Endothelial cell of umbilical vein (primary cell): ENCODE measurements at regions not wholly inside any gene's neighbourhood (a gene's known extent, or its start where the extent isn't known, plus 50 kb on each side); places are given as distances from the start of the nearest gene placed in this dataset.

ENCODE experiments used
- BruUV-seq: library from RNA; stranded (reverse); fragments of 400-500 nt; replicated peaks from 2 replicates; lab custom pipeline; 2021; lab: Mats Ljungman, UMichigan
- CTCF ChIA-PET: fragments of 300-600, 350-600 bp; sonication (Branson Sonifier 250); formaldehyde crosslinking; loops from one replicate; lab custom pipeline; 2021; ENCODE audit warnings: antibody characterized with exemption, inconsistent platforms; lab: Charles Lee
- POLR2A ChIA-PET: fragments of 300-600, 350-600 bp; sonication (Branson Sonifier 250); formaldehyde crosslinking; loops from one replicate; lab custom pipeline; 2021; ENCODE audit warnings: antibody characterized with exemption, inconsistent platforms; lab: Charles Lee
- DNase-seq: peaks from one replicate; pipeline ENCODE4 v3.0.0-alpha.2; 2011; ENCODE audit warnings: low read depth, low spot score
- FAIRE-seq: peaks from 2 replicates; lab custom pipeline; 2011; peaks lifted over from hg19 to GRCh38; lab: Jason Lieb, UNC
- H2AFZ ChIP-seq: 2 replicates; pipeline ENCODE4 v1.6.0; 2012; ENCODE audit warnings: low read depth, low read length, control low read depth, inconsistent platforms
- H3K27ac ChIP-seq: 2 replicates; pipeline ENCODE4 v1.5.1; 2011; ENCODE audit warnings: low read depth, mild to moderate bottlenecking, control low read depth, low read length, moderate library complexity; ENCODE audit not compliant: insufficient read depth
- H3K27me3 ChIP-seq, 2 experiments: 2 replicates each; pipeline versions ENCODE4 v1.6.0 to v1.6.1; 2011; ENCODE audit warnings: low read length in 2 of 2, mixed read lengths in 1 of 2; ENCODE audit not compliant: control insufficient read depth in 2 of 2, insufficient read depth in 2 of 2
- H3K36me3 ChIP-seq, 2 experiments: 2 replicates in 1 of 2; 3 replicates in 1 of 2; pipeline ENCODE4 v1.5.1; 2011; ENCODE audit warnings: low read length in 2 of 2, mild to moderate bottlenecking in 1 of 2, moderate library complexity in 1 of 2; ENCODE audit not compliant: control insufficient read depth in 2 of 2, insufficient read depth in 2 of 2; ENCODE audit errors: extremely low read depth in 1 of 2
- H3K4me1 ChIP-seq: 3 replicates; pipeline ENCODE4 v1.5.1; 2011; ENCODE audit warnings: mild to moderate bottlenecking, low read length; ENCODE audit not compliant: control insufficient read depth, insufficient read depth; ENCODE audit errors: extremely low read depth
- H3K4me2 ChIP-seq: 2 replicates; pipeline ENCODE4 v1.6.1; 2011; ENCODE audit warnings: low read length, control low read depth, mixed read lengths; ENCODE audit not compliant: insufficient read depth
- H3K4me3 ChIP-seq, 3 experiments: fragments of 200-600 bp in 1 of 3; sonication (generic), shearing (Covaris generic) in 1 of 3; replicated peaks in 1 of 3; 2 replicates each; pipeline ENCODE4 v1.5.1; 2011 to 2016; ENCODE audit warnings: control low read depth in 3 of 3, low read length in 3 of 3, mild to moderate bottlenecking in 2 of 3, inconsistent platforms in 1 of 3, low read depth in 1 of 3, moderate library complexity in 1 of 3; ENCODE audit not compliant: insufficient read depth in 1 of 3
- H3K79me2 ChIP-seq: 2 replicates; pipeline ENCODE4 v1.6.0; 2012; ENCODE audit warnings: low read length, inconsistent platforms; ENCODE audit not compliant: control insufficient read depth, insufficient read depth
- H3K9ac ChIP-seq: replicated peaks from 2 replicates; pipeline ENCODE3; 2011; ENCODE audit warnings: low read length, control low read depth; ENCODE audit not compliant: insufficient read depth; ENCODE audit errors: extremely low read depth
- H3K9me1 ChIP-seq: replicated peaks from 3 replicates; pipeline ENCODE4 v1.6.0; 2011; ENCODE audit warnings: mild to moderate bottlenecking, low read length; ENCODE audit not compliant: control insufficient read depth, insufficient read depth; ENCODE audit errors: extremely low read depth
- H3K9me3 ChIP-seq: replicated peaks from 2 replicates; pipeline ENCODE4 v1.5.1; 2012; ENCODE audit warnings: low read length, inconsistent platforms; ENCODE audit not compliant: control insufficient read depth, insufficient read depth
- H4K20me1 ChIP-seq: replicated peaks from 2 replicates; pipeline ENCODE3; 2011; ENCODE audit warnings: mild to moderate bottlenecking, low read length; ENCODE audit not compliant: control insufficient read depth, insufficient read depth; ENCODE audit errors: extremely low read depth
- EZH2 ChIP-seq: IDR thresholded peaks from 2 replicates; pipeline ENCODE4 v1.6.1; 2012; ENCODE audit warnings: borderline replicate concordance, low read depth, mild to moderate bottlenecking, moderate library complexity, low read length, inconsistent platforms; ENCODE audit not compliant: severe bottlenecking
- FOS ChIP-seq: IDR thresholded peaks from 2 replicates; pipeline ENCODE4 v1.6.1; 2011; ENCODE audit warnings: mild to moderate bottlenecking, low read length, moderate library complexity, borderline replicate concordance; ENCODE audit not compliant: insufficient read depth
- GATA2 ChIP-seq: IDR thresholded peaks from 2 replicates; pipeline ENCODE4 v1.7.0; 2011; ENCODE audit warnings: low read depth, mild to moderate bottlenecking, moderate library complexity, mixed read lengths, low read length; ENCODE audit not compliant: insufficient read length, insufficient read depth
- JUN ChIP-seq: IDR thresholded peaks from 2 replicates; pipeline ENCODE4 v1.6.1; 2011; ENCODE audit warnings: borderline replicate concordance, low read depth; ENCODE audit not compliant: insufficient read length, insufficient read depth
- MYC ChIP-seq: IDR thresholded peaks from one replicate; pipeline ENCODE4 v1.6.1; 2011; ENCODE audit warnings: mild to moderate bottlenecking, low read depth, low read length
- POLR2A ChIP-seq: IDR thresholded peaks from 2 replicates; pipeline ENCODE4 v1.6.1; 2012; ENCODE audit warnings: low read depth, mild to moderate bottlenecking, control low read depth, low read length
- POLR2AphosphoS5 ChIP-seq: IDR thresholded peaks from 2 replicates; pipeline ENCODE4 v1.6.1; 2012; ENCODE audit warnings: low read depth, mild to moderate bottlenecking, control low read depth, low read length, moderate library complexity; ENCODE audit not compliant: insufficient read depth
- dilution Hi-C: fragments of 300-500 bp; cut with MboI; formaldehyde crosslinking; loops from one replicate; pipeline ENCODE4 v1.15.0; 2019; ENCODE audit warnings: low sequenced_read_pairs; ENCODE audit not compliant: extremely low pct_ligation_motif_present
- intact Hi-C: fragments of 100-400 bp; cut with micrococcal nuclease; formaldehyde crosslinking; loops from one replicate; pipeline ENCODE4 v1.10.0; 2022
- TF ChIP-seq, protein P1 (sequence below), 2 donors: IDR thresholded peaks; 1 replicate in 1 of 2; 2 replicates in 1 of 2; pipeline ENCODE4 v1.5.1; 2011; ENCODE audit warnings: low read length in 2 of 2, mild to moderate bottlenecking in 2 of 2, moderate library complexity in 2 of 2, control low read depth in 1 of 2, inconsistent platforms in 1 of 2, low read depth in 1 of 2; ENCODE audit not compliant: insufficient read depth in 1 of 2; ENCODE audit errors: extremely low read depth in 1 of 2
- TF ChIP-seq, protein P2 (sequence below): IDR thresholded peaks from 2 replicates; pipeline ENCODE4 v1.6.1; 2011; ENCODE audit not compliant: insufficient read depth, insufficient read length

DNA sequence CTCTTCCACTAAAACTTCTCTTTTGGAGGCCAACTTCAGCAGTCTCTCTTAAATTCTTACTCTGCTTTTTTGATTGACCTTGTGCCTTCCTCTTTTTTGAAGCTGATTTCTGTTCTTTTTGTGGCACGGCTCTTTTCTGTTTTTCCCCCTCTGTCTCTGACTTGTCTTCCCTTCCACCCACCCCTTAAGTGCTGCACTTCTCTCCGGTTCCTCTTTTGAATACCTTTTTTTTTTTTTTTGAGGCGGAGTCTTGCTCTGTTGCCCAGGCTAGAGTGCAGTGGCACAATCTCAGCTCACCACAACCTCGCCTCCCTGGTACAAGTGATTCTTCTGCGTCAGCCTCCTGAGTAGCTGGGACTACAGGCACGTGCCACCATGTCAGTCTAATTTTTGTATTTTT lies 211.9 kb downstream of the BLID start:
- Histone ChIP-seq H3K4me3 (no peak overlapping the region), H3K9me3 (no peaks in the 10 kb centered on the region), H3K27me3 (no peaks in the 10 kb centered on the region), H3K27ac (no peak overlapping the region), H3K4me2 (no peak overlapping the region), H4K20me1 (no peaks in the 10 kb centered on the region), H3K9me1 (no peaks in the 10 kb centered on the region), H2AFZ (no peak overlapping the region), H3K79me2 (no peaks in the 10 kb centered on the region), H3K36me3 (no peaks in the 10 kb centered on the region), H3K9ac (no peak overlapping the region), H3K4me1 (no peaks in the 10 kb centered on the region)
- dilution Hi-C loops (no loop called here), intact Hi-C loops (no loop called here)
- TF ChIP-seq FOS (no peak), POLR2A (no peak), JUN (no peak), EZH2 (no peak), GATA2 (no peak), POLR2AphosphoS5 (no peak), MYC (no peak)
- TF ChIP-seq, protein P1, sequence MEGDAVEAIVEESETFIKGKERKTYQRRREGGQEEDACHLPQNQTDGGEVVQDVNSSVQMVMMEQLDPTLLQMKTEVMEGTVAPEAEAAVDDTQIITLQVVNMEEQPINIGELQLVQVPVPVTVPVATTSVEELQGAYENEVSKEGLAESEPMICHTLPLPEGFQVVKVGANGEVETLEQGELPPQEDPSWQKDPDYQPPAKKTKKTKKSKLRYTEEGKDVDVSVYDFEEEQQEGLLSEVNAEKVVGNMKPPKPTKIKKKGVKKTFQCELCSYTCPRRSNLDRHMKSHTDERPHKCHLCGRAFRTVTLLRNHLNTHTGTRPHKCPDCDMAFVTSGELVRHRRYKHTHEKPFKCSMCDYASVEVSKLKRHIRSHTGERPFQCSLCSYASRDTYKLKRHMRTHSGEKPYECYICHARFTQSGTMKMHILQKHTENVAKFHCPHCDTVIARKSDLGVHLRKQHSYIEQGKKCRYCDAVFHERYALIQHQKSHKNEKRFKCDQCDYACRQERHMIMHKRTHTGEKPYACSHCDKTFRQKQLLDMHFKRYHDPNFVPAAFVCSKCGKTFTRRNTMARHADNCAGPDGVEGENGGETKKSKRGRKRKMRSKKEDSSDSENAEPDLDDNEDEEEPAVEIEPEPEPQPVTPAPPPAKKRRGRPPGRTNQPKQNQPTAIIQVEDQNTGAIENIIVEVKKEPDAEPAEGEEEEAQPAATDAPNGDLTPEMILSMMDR (IDR thresholded peaks at IDR 0.05; ENCODE audit: extremely low read depth in 1 of 2, insufficient read depth in 1 of 2, low read depth in 1 of 2, low read length in 2 of 2), result no peak
- TF ChIP-seq, protein P2, sequence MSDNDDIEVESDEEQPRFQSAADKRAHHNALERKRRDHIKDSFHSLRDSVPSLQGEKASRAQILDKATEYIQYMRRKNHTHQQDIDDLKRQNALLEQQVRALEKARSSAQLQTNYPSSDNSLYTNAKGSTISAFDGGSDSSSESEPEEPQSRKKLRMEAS, result no peak
- CTCF ChIA-PET, result no interaction called here
- FAIRE-seq (no peak), DNase-seq (no peak)
- POLR2A ChIA-PET, result no interaction called here
- no TSS peak for BruUV-seq
